ENCODE measurements at regions not wholly inside any gene's neighbourhood (a gene's known extent, or its start where the extent isn't known, plus 50 kb on each side); places are given as distances from the start of the nearest gene placed in this dataset.

DNA sequence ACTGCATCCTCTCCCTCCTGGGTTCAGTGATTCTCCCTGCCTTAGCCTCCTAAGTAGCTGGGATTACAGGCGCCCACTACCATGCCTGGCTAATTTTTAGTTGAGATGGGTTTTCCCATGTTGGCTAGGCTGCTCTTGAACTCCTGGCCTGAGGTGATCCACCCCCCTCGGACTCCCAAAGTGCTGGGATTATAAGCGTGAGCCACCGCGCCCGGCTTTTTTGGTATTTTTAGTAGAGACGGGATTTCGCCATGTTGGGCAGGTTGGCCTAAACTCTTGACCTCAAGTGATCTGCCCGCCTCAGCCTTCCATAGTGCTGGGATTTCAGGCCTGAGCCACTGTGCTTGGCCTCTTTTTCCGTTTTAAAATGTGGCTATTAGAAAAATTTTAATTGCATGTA, 343.8 kb upstream of the RBFOX1 start:
- no peak for DNase-seq

DNA sequence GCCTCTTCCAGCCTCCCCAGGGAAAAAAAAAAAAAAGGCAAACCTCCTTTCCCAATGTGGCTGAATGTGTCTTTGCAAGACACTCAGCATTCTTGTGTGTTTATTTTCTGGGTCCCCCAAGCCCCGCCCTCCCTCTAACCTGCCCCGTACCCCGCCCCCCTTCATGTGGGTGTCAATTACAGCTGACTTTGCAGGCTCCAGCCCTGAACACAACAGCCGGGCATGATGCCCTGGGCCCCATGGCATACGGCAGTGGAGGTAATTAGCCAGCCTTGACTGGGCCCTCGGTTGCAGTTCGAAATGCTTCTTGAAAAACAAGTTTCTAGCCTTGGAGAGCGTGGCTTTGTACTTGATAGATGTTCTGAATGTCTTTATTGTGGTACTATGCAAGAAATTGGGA, 354.7 kb upstream of the RBFOX1 start:
- DNase-seq: no peak

DNA sequence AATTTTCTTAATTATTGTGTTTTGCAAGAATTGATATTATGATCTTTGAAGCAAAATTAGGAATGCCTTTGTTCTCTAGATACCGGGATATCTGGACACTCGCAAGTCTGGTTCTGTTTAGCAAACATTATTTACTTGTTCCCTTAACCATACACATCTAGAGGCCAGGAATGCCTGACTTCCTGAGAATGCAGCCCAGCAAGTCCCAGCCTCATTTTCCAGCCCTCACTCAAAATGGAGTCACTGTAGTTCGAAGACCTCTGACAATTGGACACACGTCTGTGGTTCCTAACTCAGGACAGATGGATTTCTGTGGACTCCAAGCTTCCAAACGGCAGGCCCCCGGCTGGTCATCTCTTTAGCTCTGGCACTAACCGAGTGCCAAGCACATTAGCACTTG, 355.4 kb upstream of the RBFOX1 start:
- no peak for DNase-seq

DNA sequence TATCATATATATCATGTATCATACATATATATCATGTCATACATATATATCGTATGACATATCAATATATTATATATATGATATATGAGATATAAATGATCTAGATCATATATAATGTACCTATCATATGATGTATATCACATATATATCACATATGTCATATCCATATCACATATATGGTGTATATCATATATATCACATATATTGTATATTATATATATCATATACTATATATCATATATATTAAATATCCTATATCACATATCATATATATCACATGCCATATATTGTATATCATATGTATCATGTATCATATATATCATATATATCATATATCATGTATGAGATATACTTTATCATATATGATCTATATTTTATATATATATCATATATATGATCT, 355.9 kb upstream of the RBFOX1 start:
- DNase-seq: no peak

DNA sequence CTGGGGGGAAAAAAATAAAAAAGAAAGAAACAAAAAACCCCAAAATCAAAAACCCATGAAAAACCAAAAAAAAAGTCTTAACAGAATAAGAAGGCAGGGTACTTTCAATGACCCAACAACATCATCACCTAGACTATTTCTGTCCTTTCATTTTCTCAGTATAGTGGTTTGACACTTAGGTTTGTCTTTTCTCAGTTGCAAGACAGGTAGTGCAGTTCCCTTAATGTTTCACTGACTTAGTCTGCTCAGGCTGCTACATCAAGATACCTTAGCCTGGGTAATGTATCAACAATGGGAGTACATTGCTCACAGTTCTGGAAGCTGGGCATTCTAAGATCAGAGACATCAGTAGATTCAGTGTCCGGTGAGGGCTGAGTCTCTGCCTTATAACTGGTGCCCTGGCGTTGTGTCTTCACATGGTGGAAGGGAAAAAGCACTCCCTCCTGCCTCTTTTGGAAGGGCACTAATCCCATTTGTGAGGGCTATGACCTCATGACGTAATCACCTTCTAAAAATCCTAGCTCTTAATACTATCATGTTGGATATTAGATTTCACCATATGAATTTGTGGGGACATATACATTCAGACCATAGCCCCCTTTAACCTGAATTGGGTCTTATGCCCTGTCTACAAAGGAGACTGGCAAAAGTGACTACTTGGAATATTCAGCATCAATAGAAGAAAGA, 362.3 kb upstream of the RBFOX1 start:
- DNase-seq: no peak

DNA sequence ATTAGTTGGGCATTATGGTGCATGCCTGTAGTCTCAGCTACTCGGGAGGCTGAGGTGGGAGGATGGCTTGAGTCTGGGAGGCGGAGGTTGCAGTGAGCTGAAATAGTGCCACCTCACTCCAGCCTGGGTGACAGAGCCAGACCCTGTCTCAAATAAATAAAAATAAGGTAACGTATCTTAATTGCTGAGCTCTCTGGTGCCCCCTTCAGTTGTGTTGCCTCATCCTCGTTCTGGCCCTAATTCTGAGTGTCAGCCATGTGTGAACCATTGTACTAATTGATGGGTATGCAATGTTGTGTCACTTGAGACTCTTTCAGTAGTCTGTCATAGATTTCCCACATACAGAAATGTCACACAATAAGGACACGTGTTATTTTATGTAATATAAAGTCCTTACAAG, 363.1 kb upstream of the RBFOX1 start:
- no peak for DNase-seq

DNA sequence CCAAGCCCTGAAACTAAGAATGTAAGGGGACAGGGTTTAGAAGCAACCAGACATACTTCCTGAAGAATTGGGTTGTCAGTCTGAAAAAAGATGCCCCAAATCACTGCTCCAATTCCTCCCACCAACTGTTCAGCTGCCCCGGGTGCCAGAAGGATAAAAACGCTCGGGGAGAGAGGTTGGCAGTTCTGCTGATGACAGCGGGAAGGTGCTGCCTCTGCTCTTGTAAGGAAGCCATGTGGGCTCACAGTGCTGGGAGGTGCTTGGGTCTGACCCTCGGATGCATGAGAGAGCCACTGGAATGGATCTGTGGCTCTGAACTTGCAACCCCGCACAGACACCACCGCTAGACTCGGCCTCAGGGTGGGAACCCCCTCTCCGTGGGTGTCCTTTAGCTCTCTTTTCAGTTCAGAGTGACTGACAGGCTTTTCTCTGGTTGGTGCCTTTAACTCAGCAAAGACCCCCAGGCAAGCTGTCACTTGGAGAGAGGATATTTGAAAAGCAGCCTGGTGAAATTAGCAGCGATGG, 364.8 kb upstream of the RBFOX1 start:
- no peak for DNase-seq

DNA sequence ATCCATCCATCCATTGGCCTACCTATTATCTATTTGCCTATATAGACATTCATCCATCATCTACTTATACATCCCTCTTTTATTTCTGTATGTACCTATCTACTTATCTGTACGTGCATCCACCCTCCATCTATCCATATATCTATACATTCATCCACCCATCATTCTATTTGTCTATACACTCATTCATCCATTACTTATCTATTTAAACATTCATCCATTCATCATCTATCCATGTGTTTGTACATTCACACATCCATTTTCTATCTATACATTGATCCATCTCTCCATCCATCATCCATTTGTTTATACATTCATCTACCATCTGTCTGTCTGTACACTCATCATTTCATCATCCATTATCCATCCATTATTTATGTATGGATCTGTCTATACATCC, 365.7 kb upstream of the RBFOX1 start:
- no peak for DNase-seq

DNA sequence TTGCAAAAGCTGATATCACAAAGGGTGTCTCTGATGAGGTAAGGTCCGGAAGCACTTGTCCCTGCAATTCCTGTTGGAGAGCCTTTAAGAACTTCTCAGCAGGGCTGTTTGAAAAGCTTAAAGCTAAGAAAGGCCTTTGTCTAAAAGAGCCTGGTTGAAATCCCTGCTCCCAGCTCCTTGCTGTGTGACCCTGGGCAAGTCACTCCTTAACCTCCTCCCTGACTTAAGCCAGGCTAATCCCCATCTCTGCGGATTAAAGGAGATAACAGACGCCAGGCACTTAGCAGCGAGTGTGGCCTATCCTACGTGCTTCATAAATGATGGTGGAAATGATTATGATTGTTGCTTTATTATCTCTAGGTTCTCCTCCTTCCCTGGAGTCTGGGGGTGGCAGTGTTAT, 368.0 kb upstream of the RBFOX1 start:
- no peak for DNase-seq

DNA sequence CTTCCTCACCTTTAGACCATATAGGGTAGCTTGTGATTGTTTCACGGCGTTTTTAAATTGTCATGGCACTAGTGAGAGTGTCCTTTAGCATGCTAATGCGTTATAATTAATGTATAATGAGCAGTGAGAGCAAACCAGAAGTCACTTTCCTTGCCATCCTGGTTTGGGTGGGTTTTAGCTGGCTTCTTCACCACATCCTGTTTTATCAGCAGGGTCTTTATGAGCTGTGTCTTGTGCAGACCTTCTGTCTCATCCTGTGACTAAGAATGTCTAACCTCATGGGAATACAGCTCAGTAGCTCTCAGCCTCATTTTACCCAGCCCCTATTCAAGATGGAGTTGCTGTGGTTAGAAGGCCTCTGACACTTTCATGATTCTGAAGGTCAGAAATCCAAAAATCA, 370.9 kb upstream of the RBFOX1 start:
- DNase-seq: no peak

DNA sequence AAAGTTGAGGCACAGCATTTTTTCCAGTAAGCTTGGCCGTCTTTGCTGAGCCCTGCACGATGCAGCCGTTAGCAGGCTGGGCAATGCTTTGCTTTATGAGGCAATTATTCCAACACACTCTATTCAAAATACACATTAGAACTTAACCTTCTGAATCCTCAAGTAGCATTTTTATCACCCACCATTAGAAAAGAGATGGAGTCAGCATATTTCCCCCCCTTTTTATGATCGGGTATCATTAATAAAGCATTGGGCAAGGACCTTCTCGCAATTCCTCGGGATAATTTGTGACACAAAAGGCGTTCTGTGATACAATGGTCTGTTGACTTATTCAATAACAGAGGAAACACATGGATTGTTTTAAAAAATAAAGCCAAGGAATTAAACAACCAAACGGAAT, 374.5 kb upstream of the RBFOX1 start:
- no peak for DNase-seq

DNA sequence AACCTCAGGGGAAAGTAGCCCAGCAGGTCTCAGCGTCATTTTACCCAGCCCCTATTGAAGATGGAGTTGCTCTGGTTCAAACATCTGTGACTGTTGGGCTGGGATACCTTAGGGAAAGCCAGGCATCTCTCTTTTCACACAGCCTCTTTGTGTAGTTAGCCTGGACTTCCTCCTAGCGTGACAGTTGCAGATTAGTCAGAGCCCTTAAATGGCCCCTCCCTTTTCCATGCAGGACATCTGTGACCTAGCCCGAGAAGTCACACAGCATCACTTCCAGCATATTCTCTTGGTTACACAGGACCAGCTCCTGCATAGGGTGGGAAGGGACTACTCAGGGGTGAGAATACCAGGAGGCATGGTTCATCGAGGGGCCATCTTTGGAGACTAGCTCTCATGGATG, 375.0 kb upstream of the RBFOX1 start:
- no peak for DNase-seq

DNA sequence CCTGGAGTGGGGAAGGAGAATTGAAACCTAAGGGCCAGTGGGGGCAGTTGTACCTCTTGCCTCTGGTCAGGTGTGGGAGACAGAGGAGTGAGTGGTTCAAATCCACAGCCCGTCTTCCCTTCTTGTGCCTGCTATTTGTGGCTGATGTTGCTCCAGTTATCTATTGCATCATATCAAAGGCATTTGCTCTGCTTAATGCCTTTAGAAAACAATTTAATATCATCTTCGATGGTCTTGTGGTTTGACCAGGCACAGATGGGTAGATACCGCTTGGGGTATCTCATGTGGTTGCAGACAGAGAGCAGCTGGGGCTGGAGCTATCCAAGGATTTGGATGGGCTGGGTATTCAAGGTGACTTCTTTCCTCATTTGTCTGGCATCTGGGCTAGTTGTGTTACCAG, 376.1 kb upstream of the RBFOX1 start:
- DNase-seq: no peak

DNA sequence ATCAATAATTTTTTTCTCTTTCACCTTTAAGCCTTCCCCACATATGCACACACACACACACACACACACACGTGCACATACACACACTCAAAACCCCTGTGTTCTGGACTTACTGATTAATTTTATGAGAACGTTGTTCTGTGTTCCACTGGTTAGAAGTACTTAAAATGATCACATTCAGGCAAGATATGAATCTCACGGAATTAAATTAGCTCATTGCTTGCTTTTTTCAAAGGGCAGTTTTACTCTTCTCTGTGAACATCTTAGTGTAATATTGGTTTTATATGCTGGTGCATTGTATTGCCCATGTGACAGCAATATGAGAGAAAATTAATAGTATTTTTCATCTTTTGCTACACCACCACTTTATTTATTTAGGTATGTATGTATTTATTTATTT, 377.3 kb upstream of the RBFOX1 start:
- no peak for DNase-seq

DNA sequence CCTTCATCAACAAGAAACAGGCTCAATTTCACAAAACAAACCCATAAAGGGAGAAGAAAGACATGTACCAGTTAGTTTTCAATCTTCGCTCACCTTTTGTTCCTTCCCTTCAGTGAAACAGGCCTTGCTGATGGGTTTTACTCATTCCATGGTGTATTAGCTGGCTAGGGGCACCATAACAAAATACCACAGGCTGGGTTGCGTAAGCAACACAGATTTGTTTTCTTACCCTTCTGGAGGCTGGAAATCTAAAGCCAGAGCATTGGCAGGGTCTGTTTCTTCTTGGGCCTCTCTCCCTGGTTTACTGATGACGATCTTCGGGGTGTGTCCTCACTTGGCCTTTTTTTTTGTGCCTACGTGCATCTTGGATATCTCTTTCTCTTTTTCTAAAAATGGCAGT, 383.4 kb upstream of the RBFOX1 start:
- DNase-seq: no peak

DNA sequence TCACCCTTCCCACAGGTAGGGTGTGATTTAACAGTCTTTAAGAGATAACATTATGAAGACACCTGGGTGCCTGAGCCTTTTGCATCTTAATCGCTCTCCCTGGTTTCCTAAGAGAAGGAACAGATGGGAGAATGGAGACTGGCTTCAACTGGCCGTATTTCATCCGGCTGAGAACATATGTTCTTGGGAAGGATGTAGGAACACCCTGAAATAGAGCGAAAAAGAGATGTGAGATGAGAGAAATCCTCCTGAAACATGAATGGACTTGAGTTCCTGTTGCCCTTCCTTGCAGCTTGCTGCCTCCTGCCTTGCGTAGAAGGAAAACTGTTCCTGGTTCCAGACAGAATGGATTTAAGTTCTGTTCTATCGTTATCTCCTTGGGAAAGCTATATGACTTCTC, 385.4 kb upstream of the RBFOX1 start:
- no peak for DNase-seq

DNA sequence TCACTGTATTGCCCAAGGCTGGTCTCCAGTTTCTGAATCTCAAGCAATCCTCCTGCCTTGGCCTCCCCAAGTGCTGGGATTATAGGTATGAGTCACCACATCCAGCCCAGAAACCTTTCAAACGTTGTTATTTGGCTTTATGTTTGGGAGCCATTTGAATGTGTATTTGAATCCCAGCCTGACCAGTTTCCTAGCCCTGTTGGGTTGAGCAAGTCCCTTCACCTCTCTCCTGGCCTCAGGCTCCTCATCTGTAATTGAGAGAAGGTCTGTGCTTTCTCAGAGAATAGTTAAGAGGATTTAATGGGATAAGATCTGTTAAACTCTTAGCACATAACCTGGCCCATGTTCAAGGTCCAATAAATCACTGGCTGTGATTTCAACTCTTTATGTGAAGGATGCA, 385.8 kb upstream of the RBFOX1 start:
- DNase-seq: no peak

DNA sequence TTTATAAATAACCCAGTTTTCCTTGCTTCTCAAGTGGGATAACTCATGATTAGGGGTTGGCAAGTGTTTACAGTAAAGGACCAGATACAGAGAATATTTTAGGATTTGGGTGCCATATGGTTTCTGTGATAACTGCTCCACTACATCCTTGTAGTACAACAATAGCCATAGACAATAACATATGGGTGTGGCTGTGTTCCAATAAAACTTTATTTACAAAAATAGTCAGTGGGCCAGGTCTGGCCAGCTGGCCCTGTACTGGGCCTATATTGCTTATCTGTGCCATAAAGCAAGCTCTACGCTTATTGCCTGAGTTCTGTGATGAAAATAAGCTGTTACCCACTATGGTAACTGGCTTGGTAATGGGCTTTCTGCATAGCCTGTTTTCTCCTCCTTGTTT, 386.5 kb upstream of the RBFOX1 start:
- no peak for DNase-seq

DNA sequence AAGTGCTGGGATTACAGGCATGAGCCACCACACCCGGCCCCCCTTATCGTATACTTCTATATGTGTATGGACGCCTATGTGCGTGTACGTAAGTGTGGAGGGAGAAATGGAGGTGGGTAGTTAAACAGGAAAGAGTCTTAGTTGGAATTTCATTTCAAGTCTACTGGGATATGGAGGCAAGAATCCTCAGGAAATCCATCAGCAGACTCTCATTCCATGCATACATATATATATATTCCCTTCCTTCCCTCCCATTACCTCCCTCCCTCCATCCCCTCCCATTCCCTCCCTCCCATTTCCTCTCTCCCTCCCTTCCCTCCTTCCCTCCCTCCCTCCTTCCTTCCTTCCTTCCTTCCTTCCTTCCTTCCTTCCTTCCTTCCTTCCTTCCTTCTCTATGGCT, 391.7 kb upstream of the RBFOX1 start:
- no peak for DNase-seq

DNA sequence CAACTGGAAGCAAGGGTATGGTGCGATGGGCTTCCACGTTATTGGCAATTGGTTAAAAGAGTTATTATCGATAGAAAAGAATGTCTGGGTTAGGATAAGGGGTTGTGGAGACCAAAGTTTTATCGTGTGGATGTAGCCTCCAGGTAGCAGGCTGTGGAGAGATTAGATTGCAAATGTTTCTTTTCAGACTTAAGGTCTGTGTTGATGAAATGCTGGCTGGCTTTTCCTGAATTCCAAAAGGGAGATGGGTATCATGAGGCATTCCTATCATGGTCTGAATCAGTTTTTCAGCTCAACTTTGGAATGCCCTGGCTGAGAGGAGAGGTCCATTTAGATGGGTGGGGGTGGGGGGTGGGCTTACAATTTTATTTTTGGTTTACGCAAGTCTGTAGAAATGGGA, 395.0 kb upstream of the RBFOX1 start:
- no peak for DNase-seq

DNA sequence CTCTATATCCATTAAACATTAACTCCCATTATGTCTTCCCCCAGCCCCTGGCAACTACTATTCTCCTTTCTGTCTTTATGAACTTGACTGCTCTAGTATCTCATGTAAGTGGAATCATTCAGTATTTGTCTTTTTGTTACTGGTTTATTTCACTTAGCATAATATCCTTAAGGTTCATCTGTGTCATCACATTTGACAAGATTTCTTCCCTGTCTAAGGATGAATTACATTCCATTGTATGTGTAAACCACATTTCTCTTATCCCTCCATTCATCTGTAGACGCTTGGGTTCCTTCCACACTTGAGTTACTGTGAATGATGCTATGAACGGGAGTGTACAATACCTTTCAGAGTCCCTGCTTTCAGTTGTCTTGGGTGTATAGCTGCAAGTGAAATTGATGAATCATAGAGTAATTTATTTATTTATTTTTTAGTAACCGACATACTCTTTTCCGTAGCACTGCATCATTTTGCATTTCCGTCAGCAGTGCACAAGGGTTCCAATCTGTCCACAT, 399.7 kb upstream of the RBFOX1 start:
- DNase-seq: no peak

DNA sequence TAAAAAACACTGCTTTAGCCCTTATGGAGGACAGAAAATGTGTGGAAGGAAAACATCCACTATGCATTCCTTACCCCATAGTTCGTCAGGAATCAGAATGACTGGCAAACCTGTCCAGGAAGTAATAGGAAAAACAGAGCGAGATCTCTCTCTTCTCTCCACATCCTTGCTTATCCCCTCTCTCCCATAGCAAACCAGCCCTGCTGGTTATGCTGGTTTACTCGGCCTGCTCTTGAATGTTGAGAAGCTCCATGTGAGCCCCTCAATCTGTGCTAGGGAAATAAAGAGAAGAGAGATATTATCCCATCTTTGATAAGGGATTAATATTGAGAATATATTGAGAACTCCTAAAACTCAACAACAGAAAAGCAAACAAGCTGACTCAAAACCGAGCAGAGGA, 402.8 kb upstream of the RBFOX1 start:
- DNase-seq: no peak

DNA sequence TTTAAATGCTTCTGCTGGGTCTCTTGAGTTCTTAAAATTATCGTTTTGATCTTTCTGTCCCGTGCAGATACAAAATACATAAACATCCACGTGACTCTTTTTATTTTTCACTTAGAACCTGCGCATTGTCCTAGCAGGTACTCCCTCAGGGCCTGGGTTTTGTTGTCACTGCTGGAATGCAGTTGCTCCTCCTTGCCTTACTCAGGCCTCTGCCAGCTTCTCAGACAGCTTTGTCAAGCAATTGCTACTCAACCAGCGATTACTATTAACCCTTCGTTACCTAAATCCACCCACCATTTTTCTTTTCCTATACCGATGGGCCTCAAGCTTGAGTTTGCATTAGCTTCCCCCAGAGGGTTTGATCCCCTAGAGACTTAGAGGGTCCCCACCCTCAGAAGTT, 405.9 kb upstream of the RBFOX1 start:
- DNase-seq: no peak

DNA sequence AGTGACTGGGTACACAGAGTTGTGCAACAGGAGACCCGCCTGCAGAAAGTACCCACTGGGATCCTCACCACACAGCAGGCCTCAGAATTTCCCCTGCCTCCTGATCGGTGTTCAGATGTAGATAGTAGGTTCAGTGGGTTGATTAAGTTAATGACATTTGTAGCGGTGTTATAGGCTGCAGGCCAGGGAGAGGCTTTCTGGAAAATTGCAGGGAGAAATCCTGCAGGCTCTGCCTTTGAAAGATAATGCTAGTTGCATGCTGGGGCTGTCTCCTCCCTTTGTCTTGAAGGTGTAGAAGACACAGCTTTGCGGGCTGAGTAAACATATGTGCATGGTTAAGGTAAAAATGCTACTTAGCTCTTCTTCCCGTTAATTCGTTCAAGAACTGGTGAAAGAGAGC, 406.3 kb upstream of the RBFOX1 start:
- DNase-seq: no peak

DNA sequence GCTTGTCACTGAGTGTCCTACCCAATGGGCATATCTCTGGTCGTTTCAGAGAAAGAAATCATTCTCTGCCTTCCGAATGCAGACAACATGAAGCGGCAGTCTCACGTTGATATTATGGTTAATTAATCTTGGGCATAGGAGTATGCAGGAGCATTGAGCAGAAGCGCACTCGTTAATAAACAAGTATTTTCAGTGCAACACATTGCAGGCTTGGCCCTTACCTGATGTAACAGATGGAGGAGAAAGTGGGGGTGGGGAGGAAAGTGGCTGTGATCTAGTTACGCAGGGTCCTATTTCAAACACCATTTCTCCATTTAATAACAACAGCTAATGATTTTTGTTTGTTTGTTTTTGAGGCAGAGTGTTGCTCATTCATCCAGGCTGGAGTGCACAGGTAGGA, 414.0 kb upstream of the RBFOX1 start:
- DNase-seq: no peak
